Left ventricle myocardium inferior (tissue), 1 donor: ENCODE measurements at regions not wholly inside any gene's neighbourhood (a gene's known extent, or its start where the extent isn't known, plus 50 kb on each side); places are given as distances from the start of the nearest gene placed in this dataset.
A peak's percentile ranks its signal among the peaks of the same experiment; 100 is the strongest.

Source experiments
- DNase-seq: peaks from one replicate; pipeline ENCODE4 v3.0.0-alpha.2; 2020
- H3K27ac ChIP-seq: fragments of 200-600 bp; replicated peaks from 2 replicates; pipeline ENCODE4 v1.8.0; 2021
- H3K27me3 ChIP-seq: fragments of 200-600 bp; 2 replicates; pipeline ENCODE4 v1.8.0; 2021; ENCODE audit warnings: low read depth
- H3K36me3 ChIP-seq: fragments of 200-600 bp; 2 replicates; pipeline ENCODE4 v1.8.0; 2021
- H3K4me1 ChIP-seq: fragments of 200-600 bp; 2 replicates; pipeline ENCODE4 v1.8.0; 2021
- H3K4me3 ChIP-seq: fragments of 200-600 bp; 2 replicates; pipeline ENCODE4 v1.8.0; 2021; ENCODE audit warnings: mild to moderate bottlenecking, moderate library complexity
- H3K9me3 ChIP-seq: fragments of 200-600 bp; replicated peaks from 2 replicates; pipeline ENCODE4 v1.8.0; 2021
- intact Hi-C: fragments of 100-400 bp; cut with micrococcal nuclease; formaldehyde crosslinking; loops from one replicate; pipeline ENCODE4 v1.11.0; 2022
- TF ChIP-seq, protein P1 (sequence below): fragments of 200-600 bp; IDR thresholded peaks from 2 replicates; pipeline ENCODE4 v1.8.0; 2021; ENCODE audit warnings: antibody characterized with exemption, mild to moderate bottlenecking, borderline replicate concordance
- donor health status: DM: no; HTN: yes; CAD: no; lungs with severe emphysema.

DNA sequence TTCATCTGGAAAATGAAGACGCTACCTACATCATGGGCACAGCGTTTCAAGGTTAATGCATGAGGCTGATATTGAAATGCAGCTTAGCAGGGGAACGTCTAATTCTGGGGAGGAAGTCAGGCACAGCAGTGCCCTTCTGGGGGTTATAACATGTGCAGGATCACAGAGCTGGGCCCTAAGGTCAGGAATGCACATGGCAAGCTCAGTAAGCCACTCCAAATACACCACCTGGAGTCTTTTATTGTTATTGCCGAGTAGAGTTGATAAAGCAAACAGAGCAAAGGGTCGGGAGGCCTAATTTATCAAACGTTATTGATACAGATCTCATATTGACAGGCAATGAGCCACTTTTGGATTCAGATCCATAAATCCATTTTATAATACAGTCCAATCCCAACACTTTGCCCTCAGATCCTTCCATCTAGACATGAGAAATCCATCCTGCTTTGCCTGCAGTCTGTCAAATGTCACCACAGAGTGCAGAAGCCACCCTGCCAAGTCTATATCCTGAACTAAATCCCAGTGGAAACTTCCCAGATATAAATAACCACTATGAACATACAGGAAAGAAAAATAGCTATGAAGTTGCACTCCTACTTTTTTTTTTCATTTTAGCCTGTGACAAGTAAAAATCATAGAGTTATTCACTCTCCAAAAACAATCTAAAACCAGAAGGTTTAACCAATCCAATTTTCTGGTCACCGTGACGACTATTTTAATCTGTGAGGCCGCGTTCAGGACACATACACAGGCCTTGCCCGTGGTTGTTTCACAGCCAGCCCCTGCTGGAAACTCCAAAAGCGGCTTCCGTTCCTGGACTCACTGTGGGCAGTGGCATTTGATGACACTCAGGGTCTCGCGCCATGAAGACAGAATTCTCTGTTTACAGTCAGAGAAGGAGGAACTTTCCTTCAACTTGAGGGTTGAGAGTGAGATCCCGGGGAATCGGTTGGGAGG is 335.4 kb downstream of the DHX15 start:
- H3K4me3 ChIP-seq = peak overlapping the region; percentile 39
- peaks cover 60% of the 10 kb centered on the region for H3K4me1 ChIP-seq
- peak; percentile 19 for DNase-seq
- no peaks in the 10 kb centered on the region for H3K36me3 ChIP-seq
- intact Hi-C loops = no loop called here
- H3K27me3 ChIP-seq = no peaks in the 10 kb centered on the region
- TF ChIP-seq, protein P1, sequence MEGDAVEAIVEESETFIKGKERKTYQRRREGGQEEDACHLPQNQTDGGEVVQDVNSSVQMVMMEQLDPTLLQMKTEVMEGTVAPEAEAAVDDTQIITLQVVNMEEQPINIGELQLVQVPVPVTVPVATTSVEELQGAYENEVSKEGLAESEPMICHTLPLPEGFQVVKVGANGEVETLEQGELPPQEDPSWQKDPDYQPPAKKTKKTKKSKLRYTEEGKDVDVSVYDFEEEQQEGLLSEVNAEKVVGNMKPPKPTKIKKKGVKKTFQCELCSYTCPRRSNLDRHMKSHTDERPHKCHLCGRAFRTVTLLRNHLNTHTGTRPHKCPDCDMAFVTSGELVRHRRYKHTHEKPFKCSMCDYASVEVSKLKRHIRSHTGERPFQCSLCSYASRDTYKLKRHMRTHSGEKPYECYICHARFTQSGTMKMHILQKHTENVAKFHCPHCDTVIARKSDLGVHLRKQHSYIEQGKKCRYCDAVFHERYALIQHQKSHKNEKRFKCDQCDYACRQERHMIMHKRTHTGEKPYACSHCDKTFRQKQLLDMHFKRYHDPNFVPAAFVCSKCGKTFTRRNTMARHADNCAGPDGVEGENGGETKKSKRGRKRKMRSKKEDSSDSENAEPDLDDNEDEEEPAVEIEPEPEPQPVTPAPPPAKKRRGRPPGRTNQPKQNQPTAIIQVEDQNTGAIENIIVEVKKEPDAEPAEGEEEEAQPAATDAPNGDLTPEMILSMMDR = no peak
- no peaks in the 10 kb centered on the region for H3K9me3 ChIP-seq
- H3K27ac ChIP-seq = peak overlapping the region; percentile 92

- no peak for DNase-seq
- Histone ChIP-seq H3K36me3 (no peaks in the 10 kb centered on the region), H3K4me3 (no peak overlapping the region), H3K27me3 (no peaks in the 10 kb centered on the region), H3K4me1 (peaks cover 85% of the 10 kb centered on the region), H3K27ac (peak overlapping the region; percentile 92), H3K9me3 (no peaks in the 10 kb centered on the region)
- intact Hi-C loops = no loop called here
- TF ChIP-seq, protein P1 = no peak
Measured at GRCh38 chr4:24245491-24245820, 338.9 kb downstream of the DHX15 start.

- no peaks in the 10 kb centered on the region for H3K36me3 ChIP-seq
- no peaks in the 10 kb centered on the region for H3K27me3 ChIP-seq
- intact Hi-C loops = no loop called here
- H3K27ac ChIP-seq = peak overlapping the region; percentile 92
- TF ChIP-seq, protein P1 = no peak
- DNase-seq = peak; percentile 67
- no peaks in the 10 kb centered on the region for H3K9me3 ChIP-seq
- no peak overlapping the region for H3K4me3 ChIP-seq
- H3K4me1 ChIP-seq = peaks cover 83% of the 10 kb centered on the region
Measured at GRCh38 chr4:24244663-24245490, 339.5 kb downstream of the DHX15 start.

GRCh38 chr4:24243641-24244040 is 340.7 kb downstream of the DHX15 start:
- no peaks in the 10 kb centered on the region for H3K27me3 ChIP-seq
- H3K27ac ChIP-seq = peak overlapping the region; percentile 92
- DNase-seq = no peak
- TF ChIP-seq, protein P1 = no peak
- no peaks in the 10 kb centered on the region for H3K36me3 ChIP-seq
- H3K9me3 ChIP-seq = no peaks in the 10 kb centered on the region
- peaks cover 70% of the 10 kb centered on the region for H3K4me1 ChIP-seq
- no peak overlapping the region for H3K4me3 ChIP-seq
- intact Hi-C loops = no loop called here

- intact Hi-C loops = no loop called here
- H3K27me3 ChIP-seq = no peaks in the 10 kb centered on the region
- no peaks in the 10 kb centered on the region for H3K36me3 ChIP-seq
- TF ChIP-seq, protein P1 = no peak
- no peak for DNase-seq
- peaks cover 51% of the 10 kb centered on the region for H3K4me1 ChIP-seq
- H3K9me3 ChIP-seq = no peaks in the 10 kb centered on the region
- H3K27ac ChIP-seq = no peak overlapping the region
- no peak overlapping the region for H3K4me3 ChIP-seq
Measured at GRCh38 chr4:24241511-24241910, 342.8 kb downstream of the DHX15 start.
